Tongue (tissue), 1 donor: ENCODE measurements at regions not wholly inside any gene's neighbourhood (a gene's known extent, or its start where the extent isn't known, plus 50 kb on each side); places are given as distances from the start of the nearest gene placed in this dataset.
A peak's percentile ranks its signal among the peaks of the same experiment; 100 is the strongest.
"Not testable (repeated sequence)": the region's sequence is repeated elsewhere in the genome, so short reads cannot be mapped to it uniquely, and the experiment has no call there.

ENCODE experiments used
- DNase-seq: peaks from one replicate; pipeline ENCODE4 v3.0.0-alpha.2; 2015

GRCh38 chr7:130849604-130850003 is 115.6 kb upstream of the KLF14 start:
- no peak for DNase-seq

- no peak for DNase-seq
Measured at GRCh38 chr7:130850956-130851355, 116.9 kb upstream of the KLF14 start.

GRCh38 chr7:130852867-130853266 is 118.9 kb upstream of the KLF14 start:
- no peak for DNase-seq

- DNase-seq = no peak
Measured at GRCh38 chr7:130853503-130854279, 119.7 kb upstream of the KLF14 start.

- DNase-seq = no peak
Measured at GRCh38 chr7:130854481-130854880, 120.5 kb upstream of the KLF14 start.

GRCh38 chr7:130856866-130857265 is 122.9 kb upstream of the KLF14 start:
- no peak for DNase-seq

DNA sequence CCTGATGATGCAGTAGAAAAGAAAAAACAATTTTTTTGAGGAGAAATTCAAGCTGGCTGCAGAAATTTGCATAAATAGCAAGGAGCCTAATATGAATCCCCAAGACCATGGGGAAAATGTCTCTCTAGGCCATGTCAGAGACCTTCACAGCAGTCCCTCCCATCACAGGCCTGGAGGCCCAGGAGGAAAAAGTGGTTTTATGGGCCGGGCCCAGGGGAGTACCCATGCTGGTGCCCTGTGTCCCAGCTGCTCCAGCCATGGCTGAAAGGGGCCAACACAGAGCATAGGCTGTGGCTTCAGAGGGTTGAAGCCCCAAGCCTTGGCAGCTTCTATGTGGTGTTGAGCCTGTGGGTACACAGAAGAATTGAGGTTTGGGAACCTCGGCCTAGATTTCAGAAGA is 126.8 kb upstream of the KLF14 start:
- not testable (repeated sequence) for DNase-seq

GRCh38 chr7:130865408-130866236 is 131.6 kb upstream of the KLF14 start:
- peak; percentile 53 for DNase-seq

- DNase-seq = no peak
Measured at GRCh38 chr7:130867039-130867438, 133.0 kb upstream of the KLF14 start.

DNA sequence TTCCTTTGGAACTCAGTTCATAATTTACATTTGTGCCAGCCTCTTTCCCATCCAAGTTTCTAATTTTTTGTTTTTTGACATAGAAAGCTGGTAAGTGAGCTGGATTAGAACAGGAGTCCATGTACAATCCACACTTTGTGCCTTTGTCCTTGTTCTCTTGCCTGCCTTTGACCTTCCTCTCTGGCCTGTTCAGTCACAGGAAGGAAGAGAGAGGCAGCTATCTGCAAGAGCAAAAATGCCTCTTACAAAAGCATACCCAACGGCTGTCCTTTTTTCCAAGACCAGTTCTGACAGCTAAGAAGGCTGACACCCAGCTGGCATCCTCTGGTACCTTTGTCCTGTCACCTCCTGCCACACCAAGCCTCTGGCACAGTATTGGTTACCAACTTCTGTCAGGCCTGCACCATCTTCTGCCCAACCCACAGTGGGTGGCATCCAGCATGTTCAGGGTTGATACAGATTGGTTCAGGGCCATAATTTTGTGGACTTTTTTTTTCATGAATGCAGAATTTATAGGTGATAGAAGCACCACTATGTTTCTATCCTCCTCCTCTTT is 133.7 kb upstream of the KLF14 start:
- no peak for DNase-seq

DNA sequence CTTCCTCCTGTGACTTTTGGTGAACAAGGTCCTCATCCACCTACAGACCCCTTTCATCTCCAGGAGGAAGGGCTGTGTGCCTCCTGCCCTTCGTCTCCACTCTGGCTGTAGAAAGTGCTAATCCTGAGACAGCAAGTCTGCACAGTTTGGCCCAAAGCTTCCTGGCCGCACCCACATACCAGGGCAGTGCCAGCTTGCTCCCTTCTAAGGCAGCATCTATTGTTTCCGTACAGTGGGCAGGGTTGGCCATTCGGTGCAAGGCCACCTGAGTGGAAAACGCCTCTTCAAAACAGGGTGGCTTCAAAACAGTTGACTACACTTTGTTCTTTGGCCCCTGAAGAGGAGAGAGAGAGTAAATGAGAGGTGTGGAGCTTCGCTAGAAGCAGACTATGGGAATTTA is 134.1 kb upstream of the KLF14 start:
- no peak for DNase-seq

DNA sequence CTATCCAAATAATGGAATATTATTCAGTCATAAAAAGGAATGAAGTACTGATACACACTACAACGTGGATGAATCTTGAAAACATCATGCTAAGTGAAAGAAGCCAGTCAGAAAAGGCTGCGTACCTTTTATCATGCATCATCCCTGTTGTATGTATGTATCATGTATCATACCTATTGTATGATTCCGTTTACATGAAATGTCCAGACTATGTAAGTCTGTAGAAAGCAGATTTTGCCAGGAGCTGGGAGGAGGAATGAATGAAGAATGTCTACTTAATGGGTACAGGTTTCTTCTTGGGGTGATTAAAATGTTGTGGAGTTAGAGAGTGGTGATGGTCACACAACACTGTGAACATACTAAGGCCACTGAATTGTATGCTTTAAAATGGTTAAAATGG is 135.9 kb upstream of the KLF14 start:
- DNase-seq = no peak

DNA sequence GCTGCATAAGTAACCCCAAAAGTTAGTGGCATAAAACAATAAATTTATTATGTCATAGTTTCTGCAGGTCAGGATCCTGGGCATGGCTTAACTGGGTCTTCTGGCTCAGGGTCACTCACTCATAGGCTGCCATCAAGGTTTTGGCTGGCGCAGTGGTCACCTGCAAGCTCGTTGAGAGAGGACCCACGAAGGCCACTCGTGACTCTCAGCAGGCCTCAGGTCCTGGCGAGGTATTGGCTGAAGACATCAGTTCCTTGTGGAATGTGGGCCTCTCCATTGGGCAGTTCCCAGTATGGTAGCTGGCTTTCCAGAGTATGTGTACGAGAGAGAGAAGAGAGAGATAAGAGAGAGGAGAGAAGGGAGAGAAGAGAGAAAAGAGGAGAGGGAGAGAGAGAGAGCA is 138.3 kb upstream of the KLF14 start:
- DNase-seq = no peak

DNA sequence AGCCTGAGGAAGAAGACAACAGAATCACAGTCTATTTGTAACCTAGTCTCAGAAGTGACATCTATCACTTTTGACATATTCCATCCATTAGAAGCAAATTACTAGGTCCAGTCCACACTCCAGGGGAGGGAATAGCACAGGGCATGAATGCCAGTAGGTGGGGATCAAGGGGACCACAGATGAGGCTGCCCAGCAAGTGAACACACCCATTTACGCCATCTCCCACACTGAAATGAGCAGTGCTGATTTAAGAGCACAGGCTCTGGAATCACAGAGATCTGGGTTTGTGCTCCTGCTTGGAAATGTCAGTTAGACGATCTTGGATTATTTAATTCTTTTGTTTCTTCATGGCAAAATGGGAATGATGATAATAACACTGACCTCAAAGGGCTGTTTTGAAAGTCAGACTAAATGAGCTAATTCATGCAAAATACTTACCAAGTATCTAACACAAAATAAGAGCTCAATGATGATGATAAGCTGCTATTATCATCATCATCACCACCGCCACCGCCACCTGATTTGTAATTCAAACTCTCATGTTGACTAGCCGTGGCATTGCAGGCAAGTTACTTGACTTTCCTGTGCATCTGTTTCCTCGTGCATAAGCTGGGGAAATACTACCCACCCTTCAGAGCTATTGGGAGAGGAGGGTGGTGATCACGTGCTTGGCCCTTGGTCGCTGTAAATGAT is 138.9 kb upstream of the KLF14 start:
- no peak for DNase-seq

- no peak for DNase-seq
Measured at GRCh38 chr7:130874071-130874915, 140.3 kb upstream of the KLF14 start.

DNA sequence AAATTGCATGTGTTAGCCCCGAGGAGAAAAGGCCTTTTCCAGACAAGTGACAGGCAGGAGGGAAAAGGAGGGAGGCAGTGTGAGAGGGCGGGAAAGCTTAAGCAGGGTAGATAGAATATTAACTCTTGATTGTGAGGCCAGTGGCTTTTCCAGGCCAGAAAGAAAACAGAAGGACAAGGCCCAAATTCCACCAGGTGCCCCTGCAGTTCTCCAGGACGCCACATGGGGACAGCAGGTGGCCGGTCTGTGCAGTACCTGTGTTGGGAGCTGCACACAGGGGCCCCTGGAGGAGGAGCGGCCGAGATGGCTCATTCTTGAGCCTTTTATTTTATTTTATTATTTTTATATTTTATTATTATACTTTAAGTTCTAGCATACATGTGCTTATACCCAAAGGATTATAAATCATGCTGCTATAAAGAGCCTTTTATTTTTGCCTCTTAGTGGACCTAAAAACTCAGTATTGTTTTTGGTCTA is 141.3 kb upstream of the KLF14 start:
- DNase-seq = no peak

- no peak for DNase-seq
Measured at GRCh38 chr7:130875901-130876300, 141.9 kb upstream of the KLF14 start.

- DNase-seq = no peak
Measured at GRCh38 chr7:130877236-130877990, 143.4 kb upstream of the KLF14 start.

DNA sequence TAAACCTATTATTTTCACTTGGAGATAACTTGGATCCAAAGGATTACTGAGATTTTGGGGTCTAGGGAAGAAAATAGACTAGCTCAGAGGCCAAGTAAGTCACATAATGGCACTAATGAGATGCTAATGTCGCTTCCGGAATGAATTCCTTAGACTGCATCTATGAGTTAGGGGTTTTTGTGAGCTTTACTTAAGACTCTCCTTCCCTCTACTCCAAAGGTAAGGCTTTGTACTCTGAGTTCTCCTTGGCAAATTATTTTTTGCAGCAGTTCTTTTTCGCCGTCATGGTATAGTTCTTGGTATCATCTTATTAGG is 143.9 kb upstream of the KLF14 start:
- no peak for DNase-seq

- no peak for DNase-seq
Measured at GRCh38 chr7:130878785-130879184, 144.8 kb upstream of the KLF14 start.

DNA sequence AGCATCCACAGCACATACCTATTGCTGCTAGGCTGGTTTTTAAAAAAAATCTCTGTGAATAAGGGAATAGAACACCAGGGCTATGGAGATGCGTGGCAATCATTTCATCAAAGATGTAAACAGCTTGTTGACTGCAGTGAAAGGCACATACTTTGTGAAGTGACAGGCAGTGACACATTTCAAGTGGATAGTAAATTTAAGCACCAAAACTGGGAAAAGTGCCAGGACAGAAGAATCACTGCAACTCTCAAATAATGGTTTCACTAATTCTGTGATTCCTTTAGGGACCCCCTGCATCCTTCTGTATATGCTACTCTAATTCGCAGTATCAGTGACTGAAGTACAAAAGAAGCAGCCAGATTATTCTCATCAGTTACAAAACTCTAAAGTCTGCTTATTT is 145.2 kb upstream of the KLF14 start:
- DNase-seq = no peak
